Panc1 (cell line): ENCODE measurements at regions not wholly inside any gene's neighbourhood (a gene's known extent, or its start where the extent isn't known, plus 50 kb on each side); places are given as distances from the start of the nearest gene placed in this dataset.

Source experiments
- ATAC-seq: fragments of 200-7000 bp; cut with Tn5 transposase; 2 replicates; pipeline ENCODE4 v1.9.1; 2020; ENCODE audit warnings: mild to moderate bottlenecking, moderate library complexity
- BruUV-seq: library from RNA; stranded (reverse); fragments of 400-500 nt; replicated peaks from 2 replicates; lab custom pipeline; 2021; lab: Mats Ljungman, UMichigan
- CTCF ChIA-PET: fragments of 300-600 bp; sonication (Branson Sonifier 250); formaldehyde crosslinking; loops from one replicate; lab custom pipeline; 2022; ENCODE audit warnings: antibody characterized with exemption; lab: Charles Lee
- POLR2A ChIA-PET: fragments of 300-600 bp; sonication (Branson Sonifier 250); formaldehyde crosslinking; loops from one replicate; lab custom pipeline; 2022; ENCODE audit warnings: antibody characterized with exemption; lab: Charles Lee
- DNase-seq: peaks from one replicate; pipeline ENCODE4 v3.0.0-alpha.2; 2010; ENCODE audit warnings: low read depth, low spot score
- H3K27ac ChIP-seq: 2 replicates; pipeline ENCODE4 v1.5.1; 2011; ENCODE audit warnings: mild to moderate bottlenecking, low read length, inconsistent platforms
- H3K27me3 ChIP-seq: fragments of 200-500 bp; sonication (Bioruptor generic); 2 replicates; pipeline ENCODE4 v1.6.0; 2014; ENCODE audit warnings: low read length, inconsistent platforms; ENCODE audit not compliant: control insufficient read depth, insufficient read depth
- H3K36me3 ChIP-seq: fragments of 200-500 bp; sonication (Bioruptor generic); 2 replicates; pipeline ENCODE4 v1.5.1; 2014; ENCODE audit warnings: inconsistent platforms, mild to moderate bottlenecking, low read length, moderate library complexity; ENCODE audit not compliant: control insufficient read depth, insufficient read depth
- H3K4me1 ChIP-seq: 2 replicates; pipeline ENCODE4 v1.5.1; 2011; ENCODE audit warnings: inconsistent platforms, mild to moderate bottlenecking, low read length, moderate library complexity; ENCODE audit not compliant: control insufficient read depth, insufficient read depth
- H3K4me3 ChIP-seq, 2 experiments: 2 replicates each; pipeline ENCODE4 v1.5.1; 2011 to 2012; ENCODE audit warnings: low read depth in 2 of 2, low read length in 2 of 2, mild to moderate bottlenecking in 2 of 2, inconsistent platforms in 1 of 2, moderate library complexity in 1 of 2
- H3K9me3 ChIP-seq: fragments of 200-500 bp; sonication (Bioruptor generic); 2 replicates; pipeline ENCODE4 v1.5.1; 2014; ENCODE audit warnings: low read depth, mild to moderate bottlenecking, inconsistent platforms, low read length, moderate library complexity; ENCODE audit not compliant: control insufficient read depth, insufficient read depth
- CTCF ChIP-seq: fragments of 450-650 bp; IDR thresholded peaks from 2 replicates; pipeline ENCODE4 v1.5.1; 2017; ENCODE audit warnings: mild to moderate bottlenecking
- POLR2AphosphoS5 ChIP-seq: IDR thresholded peaks from 2 replicates; pipeline ENCODE4 v1.6.1; 2012; ENCODE audit warnings: mild to moderate bottlenecking, low read depth, low read length, moderate library complexity
- REST ChIP-seq, 2 experiments: IDR thresholded peaks; 2 replicates each; pipeline ENCODE4 v1.6.1; 2011 to 2012; ENCODE audit warnings: low read depth in 2 of 2, control low read depth in 1 of 2, low read length in 1 of 2, mild to moderate bottlenecking in 1 of 2, moderate library complexity in 1 of 2; ENCODE audit not compliant: insufficient read depth in 1 of 2
- SIN3A ChIP-seq: IDR thresholded peaks from 2 replicates; pipeline ENCODE4 v1.6.1; 2012; ENCODE audit warnings: low read depth, mild to moderate bottlenecking, low read length, moderate library complexity, borderline replicate concordance; ENCODE audit not compliant: insufficient read depth
- TCF7L2 ChIP-seq: IDR thresholded peaks from 2 replicates; pipeline ENCODE4 v1.6.1; 2011; ENCODE audit warnings: mild to moderate bottlenecking, low read depth, low read length, inconsistent platforms
- in situ Hi-C: cut with HindIII; loops from 2 replicates; pipeline ENCODE4 v1.10.0; 2016; ENCODE audit warnings: low sequenced_read_pairs, low pct_unique_long_range_greater_than_20kb
- intact Hi-C: fragments of 100-400 bp; cut with micrococcal nuclease; formaldehyde crosslinking; loops from one replicate; pipeline ENCODE4 v1.10.0; 2022; ENCODE audit not compliant: unreplicated experiment

- ChIA-PET POLR2A (no interaction called here), CTCF (no interaction called here)
- DNase-seq (no peak), ATAC-seq (no peak)
- Histone ChIP-seq H3K27ac (no peak overlapping the region), H3K27me3 (peaks cover 29% of the 10 kb centered on the region), H3K36me3 (no peaks in the 10 kb centered on the region), H3K4me3 (no peak overlapping the region), H3K4me1 (no peaks in the 10 kb centered on the region), H3K9me3 (no peaks in the 10 kb centered on the region)
- intact Hi-C loops (no loop called here), in situ Hi-C loops (no loop called here)
- BruUV-seq, result no TSS peak
- TF ChIP-seq REST (IDR thresholded peaks at IDR 0.05; ENCODE audit: insufficient read depth in 1 of 2, low read depth in 2 of 2, low read length in 1 of 2), result no peak
- no peak for TF ChIP-seq TCF7L2
- TF ChIP-seq POLR2AphosphoS5, result no peak
- no peak for TF ChIP-seq SIN3A
- no peak for TF ChIP-seq CTCF
These were observed 97.1 kb downstream of the MTX3 start for GRCh38 chr5:79893976-79894375.

GRCh38 chr5:79893485-79893884 lies 97.6 kb downstream of the MTX3 start:
- ATAC-seq, result no peak
- POLR2A ChIA-PET, result no interaction called here
- Histone ChIP-seq H3K4me1 (no peaks in the 10 kb centered on the region), H3K27me3 (peaks cover 26% of the 10 kb centered on the region), H3K9me3 (no peaks in the 10 kb centered on the region), H3K27ac (no peak overlapping the region), H3K36me3 (no peaks in the 10 kb centered on the region), H3K4me3 (no peak overlapping the region)
- in situ Hi-C loops, result no loop called here
- intact Hi-C loops, result no loop called here
- no TSS peak for BruUV-seq
- CTCF ChIA-PET, result no interaction called here
- TF ChIP-seq REST (IDR thresholded peaks at IDR 0.05; ENCODE audit: insufficient read depth in 1 of 2, low read depth in 2 of 2, low read length in 1 of 2) (no peak), POLR2AphosphoS5 (no peak), SIN3A (no peak), TCF7L2 (no peak)
- DNase-seq, result no peak
